ENCODE measurements at regions not wholly inside any gene's neighbourhood (a gene's known extent, or its start where the extent isn't known, plus 50 kb on each side); places are given as distances from the start of the nearest gene placed in this dataset.

GRCh38 chr6:112806163-112806865 is 459.2 kb downstream of the RFPL4B start:
- no peak for TF ChIP-seq ZC3H11A (IDR thresholded peaks at IDR 0.05)
- TF ChIP-seq, protein P1, sequence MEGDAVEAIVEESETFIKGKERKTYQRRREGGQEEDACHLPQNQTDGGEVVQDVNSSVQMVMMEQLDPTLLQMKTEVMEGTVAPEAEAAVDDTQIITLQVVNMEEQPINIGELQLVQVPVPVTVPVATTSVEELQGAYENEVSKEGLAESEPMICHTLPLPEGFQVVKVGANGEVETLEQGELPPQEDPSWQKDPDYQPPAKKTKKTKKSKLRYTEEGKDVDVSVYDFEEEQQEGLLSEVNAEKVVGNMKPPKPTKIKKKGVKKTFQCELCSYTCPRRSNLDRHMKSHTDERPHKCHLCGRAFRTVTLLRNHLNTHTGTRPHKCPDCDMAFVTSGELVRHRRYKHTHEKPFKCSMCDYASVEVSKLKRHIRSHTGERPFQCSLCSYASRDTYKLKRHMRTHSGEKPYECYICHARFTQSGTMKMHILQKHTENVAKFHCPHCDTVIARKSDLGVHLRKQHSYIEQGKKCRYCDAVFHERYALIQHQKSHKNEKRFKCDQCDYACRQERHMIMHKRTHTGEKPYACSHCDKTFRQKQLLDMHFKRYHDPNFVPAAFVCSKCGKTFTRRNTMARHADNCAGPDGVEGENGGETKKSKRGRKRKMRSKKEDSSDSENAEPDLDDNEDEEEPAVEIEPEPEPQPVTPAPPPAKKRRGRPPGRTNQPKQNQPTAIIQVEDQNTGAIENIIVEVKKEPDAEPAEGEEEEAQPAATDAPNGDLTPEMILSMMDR (IDR thresholded peaks at IDR 0.05): no peak
- TF ChIP-seq EHMT2 (IDR thresholded peaks at IDR 0.05; ENCODE audit: low read depth): no peak
- no peak for TF ChIP-seq POLR2A (IDR thresholded peaks at IDR 0.05; ENCODE audit: low read length)
- no peak for TF ChIP-seq RNF2 (IDR thresholded peaks at IDR 0.05; ENCODE audit: borderline replicate concordance, low read depth)
- TF ChIP-seq, protein P2, sequence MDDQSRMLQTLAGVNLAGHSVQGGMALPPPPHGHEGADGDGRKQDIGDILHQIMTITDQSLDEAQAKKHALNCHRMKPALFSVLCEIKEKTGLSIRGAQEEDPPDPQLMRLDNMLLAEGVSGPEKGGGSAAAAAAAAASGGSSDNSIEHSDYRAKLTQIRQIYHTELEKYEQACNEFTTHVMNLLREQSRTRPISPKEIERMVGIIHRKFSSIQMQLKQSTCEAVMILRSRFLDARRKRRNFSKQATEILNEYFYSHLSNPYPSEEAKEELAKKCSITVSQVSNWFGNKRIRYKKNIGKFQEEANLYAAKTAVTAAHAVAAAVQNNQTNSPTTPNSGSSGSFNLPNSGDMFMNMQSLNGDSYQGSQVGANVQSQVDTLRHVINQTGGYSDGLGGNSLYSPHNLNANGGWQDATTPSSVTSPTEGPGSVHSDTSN (IDR thresholded peaks at IDR 0.05): no peak
- TF ChIP-seq CBX8 (IDR thresholded peaks at IDR 0.05): no peak
- no peak for TF ChIP-seq NPAS2 (CRISPR knock-in tag; IDR thresholded peaks at IDR 0.05; ENCODE audit: borderline replicate concordance)
- no peak for TF ChIP-seq MAFK (IDR thresholded peaks at IDR 0.05; ENCODE audit: partially characterized antibody)
- TF ChIP-seq RCOR1 (IDR thresholded peaks at IDR 0.05; ENCODE audit: low read depth, low read length): no peak
- TF ChIP-seq RFX5 (IDR thresholded peaks at IDR 0.05): no peak
- TF ChIP-seq FOSL2 (IDR thresholded peaks at IDR 0.05): no peak
- no peak for TF ChIP-seq FOSL2 (CRISPR knock-in tag; IDR thresholded peaks at IDR 0.05)
- no peak for TF ChIP-seq SMC3 (IDR thresholded peaks at IDR 0.05)
- no peak for TF ChIP-seq HDAC2 (IDR thresholded peaks at IDR 0.05)

Measured in A549 (cell line).